Prostate gland (tissue), 2 donors: ENCODE measurements at regions not wholly inside any gene's neighbourhood (a gene's known extent, or its start where the extent isn't known, plus 50 kb on each side); places are given as distances from the start of the nearest gene placed in this dataset.
A peak's percentile ranks its signal among the peaks of the same experiment; 100 is the strongest.
"Not testable (repeated sequence)": the region's sequence is repeated elsewhere in the genome, so short reads cannot be mapped to it uniquely, and the experiment has no call there.

Experiments used
- DNase-seq: peaks from one replicate; pipeline ENCODE4 v3.0.0-alpha.2; 2019; ENCODE audit warnings: low spot score
- H3K27ac ChIP-seq, 2 donors: fragments of 200-600 bp; sonication (generic); 2 replicates each; pipeline ENCODE4 v1.5.1; 2017 to 2019
- H3K27me3 ChIP-seq: fragments of 200-600 bp; sonication (generic); replicated peaks from 2 replicates; pipeline ENCODE4 v1.5.1; 2019; ENCODE audit not compliant: insufficient read depth
- H3K36me3 ChIP-seq, 2 donors: fragments of 200-600 bp; sonication (generic); 1 replicate in 1 of 2; 2 replicates in 1 of 2; pipeline versions ENCODE4 v1.5.1 to v1.8.1; 2017 to 2019
- H3K4me1 ChIP-seq: fragments of 200-600 bp; sonication (generic); replicated peaks from 2 replicates; pipeline ENCODE4 v1.5.1; 2019
- H3K4me3 ChIP-seq, 2 donors: fragments of 200-600 bp; sonication (generic); 2 replicates each; pipeline ENCODE4 v1.5.1; 2017 to 2019
- H3K9me3 ChIP-seq: fragments of 200-600 bp; sonication (generic); 2 replicates; pipeline ENCODE4 v1.5.1; 2017
- CTCF ChIP-seq, 4 experiments: fragments of 200-600 bp in 2 of 4; fragments of 450-650 bp in 2 of 4; sonication (generic) in 2 of 4; IDR thresholded peaks; 1 replicate in 3 of 4; 2 replicates in 1 of 4; pipeline ENCODE4 v1.5.1; 2016 to 2019; ENCODE audit warnings: antibody characterized with exemption in 4 of 4, mild to moderate bottlenecking in 2 of 4, moderate library complexity in 2 of 4
- POLR2A ChIP-seq: fragments of 450-650 bp; IDR thresholded peaks from one replicate; pipeline ENCODE4 v1.6.1; 2016; ENCODE audit warnings: antibody characterized with exemption, mild to moderate bottlenecking
- POLR2AphosphoS5 ChIP-seq: sonication (generic); formaldehyde crosslinking; IDR thresholded peaks from one replicate; pipeline ENCODE4 v1.6.1; 2017; ENCODE audit warnings: antibody characterized with exemption
- WGBS: methylation state at CpG from one replicate; pipeline ENCODE4 v1.1.5; 2018; 5-methylcytosine and 5-hydroxymethylcytosine counted together
- intact Hi-C: fragments of 100-400 bp; cut with DNase I; formaldehyde crosslinking; loops from one replicate; pipeline ENCODE4 v1.14.2; 2022

GRCh38 chr15:59762558-59762957 is 73.4 kb upstream of the BNIP2 start:
- WGBS: 67% methylated on average over 3 of the region's 3 CpGs
- no peaks in the 10 kb centered on the region for H3K36me3 ChIP-seq
- intact Hi-C loops: no loop called here

GRCh38 chr15:59760256-59760655 is 71.1 kb upstream of the BNIP2 start:
- H3K9me3 ChIP-seq, intact Hi-C loops, H3K27me3 ChIP-seq, H3K4me3 ChIP-seq, DNase-seq, H3K4me1 ChIP-seq, H3K27ac ChIP-seq, H3K36me3 ChIP-seq: not testable (repeated sequence)
- WGBS: 73% methylated on average over 2 of the region's 2 CpGs

More at GRCh38 chr15:59762558-59762957, 73.4 kb upstream of the BNIP2 start:
- Histone ChIP-seq H3K27me3 (peaks cover 3% of the 10 kb centered on the region), H3K4me3 (no peak overlapping the region), H3K27ac (no peak overlapping the region), H3K9me3 (no peaks in the 10 kb centered on the region), H3K4me1 (no peaks in the 10 kb centered on the region)
- no peak for DNase-seq
- TF ChIP-seq CTCF (IDR thresholded peaks at IDR 0.05) (no peak), POLR2AphosphoS5 (no peak), POLR2A (no peak)

- intact Hi-C loops: no loop called here
- no peaks in the 10 kb centered on the region for H3K4me1 ChIP-seq
- H3K4me3 ChIP-seq: no peak overlapping the region
- 30% methylated on average over 7 of the region's 7 CpGs for WGBS
- no peaks in the 10 kb centered on the region for H3K9me3 ChIP-seq
- peaks cover 4% of the 10 kb centered on the region for H3K27me3 ChIP-seq
- no peak overlapping the region for H3K27ac ChIP-seq
- DNase-seq: no peak
- TF ChIP-seq POLR2A (no peak), CTCF (IDR thresholded peaks at IDR 0.05) (peak in 1 of 4 experiments; percentile 27)
- H3K36me3 ChIP-seq: no peaks in the 10 kb centered on the region
Measured at GRCh38 chr15:59751552-59752413, 62.7 kb upstream of the BNIP2 start.

- peaks cover 4% of the 10 kb centered on the region for H3K27me3 ChIP-seq
- intact Hi-C loops: no loop called here
- no peaks in the 10 kb centered on the region for H3K4me1 ChIP-seq
- no peak for DNase-seq
- H3K27ac ChIP-seq: no peak overlapping the region
- H3K4me3 ChIP-seq: no peak overlapping the region
- TF ChIP-seq CTCF (IDR thresholded peaks at IDR 0.05) (no peak), POLR2A (no peak), POLR2AphosphoS5 (no peak)
- H3K36me3 ChIP-seq: no peaks in the 10 kb centered on the region
- no peaks in the 10 kb centered on the region for H3K9me3 ChIP-seq
- 79% methylated on average over 8 of the region's 8 CpGs for WGBS
Measured at GRCh38 chr15:59746777-59747176, 57.7 kb upstream of the BNIP2 start.

- WGBS: 22% methylated on average over 12 of the region's 12 CpGs
- no peaks in the 10 kb centered on the region for H3K4me1 ChIP-seq
- H3K36me3 ChIP-seq: no peaks in the 10 kb centered on the region
- intact Hi-C loops: no loop called here
- no peaks in the 10 kb centered on the region for H3K27me3 ChIP-seq
- H3K4me3 ChIP-seq: no peak overlapping the region
- no peaks in the 10 kb centered on the region for H3K9me3 ChIP-seq
- TF ChIP-seq CTCF (IDR thresholded peaks at IDR 0.05) (peak in 1 of 4 experiments; percentile 24), POLR2A (no peak)
- no peak overlapping the region for H3K27ac ChIP-seq
- DNase-seq: peak; percentile 4
Measured at GRCh38 chr15:59741274-59741906, 52.3 kb upstream of the BNIP2 start.
